GM23338 (cell line): ENCODE measurements at regions not wholly inside any gene's neighbourhood (a gene's known extent, or its start where the extent isn't known, plus 50 kb on each side); places are given as distances from the start of the nearest gene placed in this dataset.

Source experiments
- ATAC-seq: fragments of 200-7000 bp; cut with Tn5 transposase; 3 replicates; pipeline ENCODE4 v1.9.1; 2020
- DNase-seq: peaks from one replicate; pipeline ENCODE4 v3.0.0-alpha.2; 2015; ENCODE audit warnings: low spot score
- H2AFZ ChIP-seq: fragments of 200-600 bp; sonication (generic); 2 replicates; pipeline ENCODE4 v1.8.0; 2016; ENCODE audit warnings: antibody characterized with exemption, mild to moderate bottlenecking, moderate library complexity
- H3F3A ChIP-seq: fragments of 200-600 bp; sonication (generic); replicated peaks from 2 replicates; pipeline ENCODE4 v1.8.0; 2017; ENCODE audit warnings: antibody characterized with exemption, mixed run types, low read depth
- H3K27ac ChIP-seq: fragments of 200-600 bp; sonication (generic); 2 replicates; pipeline ENCODE4 v1.6.1; 2016; ENCODE audit warnings: low read depth
- H3K27me3 ChIP-seq: fragments of 200-600 bp; sonication (generic); 2 replicates; pipeline ENCODE4 v1.8.0; 2016; ENCODE audit warnings: mild to moderate bottlenecking, mixed run types, moderate library complexity; ENCODE audit not compliant: insufficient read depth
- H3K36me3 ChIP-seq: fragments of 200-600 bp; sonication (generic); 2 replicates; pipeline ENCODE4 v1.8.0; 2016; ENCODE audit warnings: mild to moderate bottlenecking; ENCODE audit not compliant: insufficient read depth
- H3K4me1 ChIP-seq: fragments of 200-600 bp; sonication (generic); 2 replicates; pipeline ENCODE4 v1.8.0; 2016; ENCODE audit warnings: mild to moderate bottlenecking, moderate library complexity; ENCODE audit not compliant: insufficient read depth
- H3K4me2 ChIP-seq: fragments of 200-600 bp; sonication (generic); 2 replicates; pipeline ENCODE4 v1.7.1; 2017; ENCODE audit warnings: mixed run types
- H3K4me3 ChIP-seq: fragments of 200-600 bp; sonication (generic); 2 replicates; pipeline ENCODE4 v1.6.1; 2016; ENCODE audit warnings: mixed run types
- H3K79me2 ChIP-seq: fragments of 200-600 bp; sonication (generic); replicated peaks from 2 replicates; pipeline ENCODE4 v1.8.0; 2017; ENCODE audit warnings: mild to moderate bottlenecking; ENCODE audit not compliant: insufficient read depth
- H3K9me2 ChIP-seq: fragments of 200-600 bp; sonication (generic); 2 replicates; pipeline ENCODE4 v1.8.0; 2017; ENCODE audit not compliant: insufficient read depth
- H4K20me1 ChIP-seq: fragments of 200-600 bp; sonication (generic); replicated peaks from 2 replicates; pipeline ENCODE4 v1.8.0; 2017; ENCODE audit warnings: mild to moderate bottlenecking; ENCODE audit not compliant: insufficient read depth
- H3K27ac Mint-ChIP-seq: 2 replicates; pipeline ENCODE4 v1.8.0; 2020; ENCODE audit warnings: inconsistent platforms, mild to moderate bottlenecking, moderate library complexity, mixed read lengths
- H3K27me3 Mint-ChIP-seq: 3 replicates; pipeline ENCODE4 v1.8.0; 2022; ENCODE audit warnings: low read depth, mild to moderate bottlenecking, moderate library complexity, mixed read lengths, inconsistent platforms; ENCODE audit not compliant: insufficient read depth, poor library complexity
- H3K36me3 Mint-ChIP-seq: 3 replicates; pipeline ENCODE4 v1.8.0; 2021; ENCODE audit warnings: low read depth, mild to moderate bottlenecking, inconsistent platforms, moderate library complexity, mixed read lengths
- H3K4me1 Mint-ChIP-seq: 3 replicates; pipeline ENCODE4 v1.8.0; 2020; ENCODE audit warnings: mild to moderate bottlenecking, inconsistent platforms, mixed read lengths
- H3K4me3 Mint-ChIP-seq: 3 replicates; pipeline ENCODE4 v1.8.0; 2021; ENCODE audit warnings: moderate library complexity, mild to moderate bottlenecking, inconsistent platforms, mixed read lengths
- H3K9me3 Mint-ChIP-seq: 3 replicates; pipeline ENCODE4 v1.8.0; 2020; ENCODE audit warnings: moderate library complexity, mild to moderate bottlenecking, inconsistent platforms, mixed read lengths
- CREB1 ChIP-seq: fragments of 250-450 bp; sonication (Bioruptor Pico); IDR thresholded peaks from 2 replicates; pipeline ENCODE4 v1.5.0; 2020; ENCODE audit warnings: low read depth, mild to moderate bottlenecking, moderate library complexity
- EZH2 ChIP-seq: fragments of 200-600 bp; sonication (generic); IDR thresholded peaks from one replicate; pipeline ENCODE4 v1.8.0; 2017; ENCODE audit warnings: antibody characterized with exemption, mild to moderate bottlenecking, low read depth; ENCODE audit not compliant: unreplicated experiment
- JUNB ChIP-seq: IDR thresholded peaks from one replicate; pipeline ENCODE4 v1.6.1; 2016; ENCODE audit warnings: antibody characterized with exemption; ENCODE audit not compliant: unreplicated experiment
- NANOG ChIP-seq: IDR thresholded peaks from 2 replicates; pipeline ENCODE4 v1.6.1; 2016; ENCODE audit warnings: antibody characterized with exemption, borderline replicate concordance
- POLR2AphosphoS5 ChIP-seq: IDR thresholded peaks from 2 replicates; pipeline ENCODE4 v1.6.1; 2016; ENCODE audit warnings: antibody characterized with exemption, low read depth
- STAT1 ChIP-seq: IDR thresholded peaks from one replicate; pipeline ENCODE4 v1.6.1; 2016; ENCODE audit warnings: antibody characterized with exemption; ENCODE audit not compliant: unreplicated experiment
- ZNF114 ChIP-seq: fragments of 250-450 bp; sonication (Bioruptor Pico); IDR thresholded peaks from 2 replicates; pipeline ENCODE4 v1.5.0; 2020; ENCODE audit warnings: mild to moderate bottlenecking, moderate library complexity
- ZNF331 ChIP-seq: fragments of 250-450 bp; sonication (Bioruptor Pico); IDR thresholded peaks from 2 replicates; pipeline ENCODE4 v1.5.0; 2020; ENCODE audit warnings: low read depth, mild to moderate bottlenecking, moderate library complexity
- TF ChIP-seq, protein P1 (sequence below), 2 experiments: fragments of 200-600 bp in 1 of 2; sonication (generic) in 1 of 2; conservative IDR thresholded peaks; 2 replicates each; pipeline versions ENCODE4 v1.5.1 to v1.6.1; 2016 to 2017; ENCODE audit warnings: antibody characterized with exemption in 2 of 2, low read depth in 2 of 2, mild to moderate bottlenecking in 2 of 2, moderate library complexity in 1 of 2
- TF ChIP-seq, protein P2 (sequence below): IDR thresholded peaks from one replicate; pipeline ENCODE4 v1.6.1; 2018; ENCODE audit warnings: antibody characterized with exemption; ENCODE audit not compliant: unreplicated experiment
- TF ChIP-seq, protein P3 (sequence below): IDR thresholded peaks from 2 replicates; pipeline ENCODE4 v1.6.1; 2016; ENCODE audit warnings: antibody characterized with exemption
- TF ChIP-seq, protein P4 (sequence below): fragments of 250-450 bp; sonication (Bioruptor Pico); IDR thresholded peaks from 2 replicates; pipeline ENCODE4 v1.5.0; 2020; ENCODE audit warnings: mild to moderate bottlenecking, moderate library complexity

DNA sequence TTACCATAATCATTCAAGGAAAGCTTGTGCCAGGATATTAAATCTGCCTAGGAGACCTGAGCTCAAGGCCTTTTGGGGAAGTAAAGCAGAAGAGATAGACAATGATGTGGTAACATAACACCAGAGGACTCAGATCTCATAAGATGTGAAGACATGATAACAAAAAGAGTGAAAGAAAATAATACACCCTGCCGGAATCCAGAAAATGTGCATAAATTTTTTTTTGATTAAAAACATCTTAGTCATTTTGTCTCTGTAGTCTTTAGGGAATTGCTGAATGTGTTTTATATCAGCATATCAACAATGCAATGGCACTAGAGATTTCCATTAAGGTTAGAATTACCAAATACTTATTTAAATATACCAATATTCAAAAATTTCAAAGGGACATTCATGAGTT lies 326.8 kb upstream of the ROBO1 start:
- no peak for ATAC-seq
- TF ChIP-seq ZNF114 (CRISPR knock-in tag) (no peak), ZNF331 (CRISPR knock-in tag) (no peak), STAT1 (no peak), CREB1 (CRISPR knock-in tag) (no peak), JUNB (no peak), POLR2AphosphoS5 (no peak), NANOG (no peak), EZH2 (no peak)
- TF ChIP-seq, protein P1, sequence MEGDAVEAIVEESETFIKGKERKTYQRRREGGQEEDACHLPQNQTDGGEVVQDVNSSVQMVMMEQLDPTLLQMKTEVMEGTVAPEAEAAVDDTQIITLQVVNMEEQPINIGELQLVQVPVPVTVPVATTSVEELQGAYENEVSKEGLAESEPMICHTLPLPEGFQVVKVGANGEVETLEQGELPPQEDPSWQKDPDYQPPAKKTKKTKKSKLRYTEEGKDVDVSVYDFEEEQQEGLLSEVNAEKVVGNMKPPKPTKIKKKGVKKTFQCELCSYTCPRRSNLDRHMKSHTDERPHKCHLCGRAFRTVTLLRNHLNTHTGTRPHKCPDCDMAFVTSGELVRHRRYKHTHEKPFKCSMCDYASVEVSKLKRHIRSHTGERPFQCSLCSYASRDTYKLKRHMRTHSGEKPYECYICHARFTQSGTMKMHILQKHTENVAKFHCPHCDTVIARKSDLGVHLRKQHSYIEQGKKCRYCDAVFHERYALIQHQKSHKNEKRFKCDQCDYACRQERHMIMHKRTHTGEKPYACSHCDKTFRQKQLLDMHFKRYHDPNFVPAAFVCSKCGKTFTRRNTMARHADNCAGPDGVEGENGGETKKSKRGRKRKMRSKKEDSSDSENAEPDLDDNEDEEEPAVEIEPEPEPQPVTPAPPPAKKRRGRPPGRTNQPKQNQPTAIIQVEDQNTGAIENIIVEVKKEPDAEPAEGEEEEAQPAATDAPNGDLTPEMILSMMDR (conservative IDR thresholded peaks at IDR 0.05; ENCODE audit: low read depth in 2 of 2): no peak
- TF ChIP-seq, protein P2, sequence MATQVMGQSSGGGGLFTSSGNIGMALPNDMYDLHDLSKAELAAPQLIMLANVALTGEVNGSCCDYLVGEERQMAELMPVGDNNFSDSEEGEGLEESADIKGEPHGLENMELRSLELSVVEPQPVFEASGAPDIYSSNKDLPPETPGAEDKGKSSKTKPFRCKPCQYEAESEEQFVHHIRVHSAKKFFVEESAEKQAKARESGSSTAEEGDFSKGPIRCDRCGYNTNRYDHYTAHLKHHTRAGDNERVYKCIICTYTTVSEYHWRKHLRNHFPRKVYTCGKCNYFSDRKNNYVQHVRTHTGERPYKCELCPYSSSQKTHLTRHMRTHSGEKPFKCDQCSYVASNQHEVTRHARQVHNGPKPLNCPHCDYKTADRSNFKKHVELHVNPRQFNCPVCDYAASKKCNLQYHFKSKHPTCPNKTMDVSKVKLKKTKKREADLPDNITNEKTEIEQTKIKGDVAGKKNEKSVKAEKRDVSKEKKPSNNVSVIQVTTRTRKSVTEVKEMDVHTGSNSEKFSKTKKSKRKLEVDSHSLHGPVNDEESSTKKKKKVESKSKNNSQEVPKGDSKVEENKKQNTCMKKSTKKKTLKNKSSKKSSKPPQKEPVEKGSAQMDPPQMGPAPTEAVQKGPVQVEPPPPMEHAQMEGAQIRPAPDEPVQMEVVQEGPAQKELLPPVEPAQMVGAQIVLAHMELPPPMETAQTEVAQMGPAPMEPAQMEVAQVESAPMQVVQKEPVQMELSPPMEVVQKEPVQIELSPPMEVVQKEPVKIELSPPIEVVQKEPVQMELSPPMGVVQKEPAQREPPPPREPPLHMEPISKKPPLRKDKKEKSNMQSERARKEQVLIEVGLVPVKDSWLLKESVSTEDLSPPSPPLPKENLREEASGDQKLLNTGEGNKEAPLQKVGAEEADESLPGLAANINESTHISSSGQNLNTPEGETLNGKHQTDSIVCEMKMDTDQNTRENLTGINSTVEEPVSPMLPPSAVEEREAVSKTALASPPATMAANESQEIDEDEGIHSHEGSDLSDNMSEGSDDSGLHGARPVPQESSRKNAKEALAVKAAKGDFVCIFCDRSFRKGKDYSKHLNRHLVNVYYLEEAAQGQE: no peak
- TF ChIP-seq, protein P3, sequence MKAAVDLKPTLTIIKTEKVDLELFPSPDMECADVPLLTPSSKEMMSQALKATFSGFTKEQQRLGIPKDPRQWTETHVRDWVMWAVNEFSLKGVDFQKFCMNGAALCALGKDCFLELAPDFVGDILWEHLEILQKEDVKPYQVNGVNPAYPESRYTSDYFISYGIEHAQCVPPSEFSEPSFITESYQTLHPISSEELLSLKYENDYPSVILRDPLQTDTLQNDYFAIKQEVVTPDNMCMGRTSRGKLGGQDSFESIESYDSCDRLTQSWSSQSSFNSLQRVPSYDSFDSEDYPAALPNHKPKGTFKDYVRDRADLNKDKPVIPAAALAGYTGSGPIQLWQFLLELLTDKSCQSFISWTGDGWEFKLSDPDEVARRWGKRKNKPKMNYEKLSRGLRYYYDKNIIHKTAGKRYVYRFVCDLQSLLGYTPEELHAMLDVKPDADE: no peak
- TF ChIP-seq, protein P4, sequence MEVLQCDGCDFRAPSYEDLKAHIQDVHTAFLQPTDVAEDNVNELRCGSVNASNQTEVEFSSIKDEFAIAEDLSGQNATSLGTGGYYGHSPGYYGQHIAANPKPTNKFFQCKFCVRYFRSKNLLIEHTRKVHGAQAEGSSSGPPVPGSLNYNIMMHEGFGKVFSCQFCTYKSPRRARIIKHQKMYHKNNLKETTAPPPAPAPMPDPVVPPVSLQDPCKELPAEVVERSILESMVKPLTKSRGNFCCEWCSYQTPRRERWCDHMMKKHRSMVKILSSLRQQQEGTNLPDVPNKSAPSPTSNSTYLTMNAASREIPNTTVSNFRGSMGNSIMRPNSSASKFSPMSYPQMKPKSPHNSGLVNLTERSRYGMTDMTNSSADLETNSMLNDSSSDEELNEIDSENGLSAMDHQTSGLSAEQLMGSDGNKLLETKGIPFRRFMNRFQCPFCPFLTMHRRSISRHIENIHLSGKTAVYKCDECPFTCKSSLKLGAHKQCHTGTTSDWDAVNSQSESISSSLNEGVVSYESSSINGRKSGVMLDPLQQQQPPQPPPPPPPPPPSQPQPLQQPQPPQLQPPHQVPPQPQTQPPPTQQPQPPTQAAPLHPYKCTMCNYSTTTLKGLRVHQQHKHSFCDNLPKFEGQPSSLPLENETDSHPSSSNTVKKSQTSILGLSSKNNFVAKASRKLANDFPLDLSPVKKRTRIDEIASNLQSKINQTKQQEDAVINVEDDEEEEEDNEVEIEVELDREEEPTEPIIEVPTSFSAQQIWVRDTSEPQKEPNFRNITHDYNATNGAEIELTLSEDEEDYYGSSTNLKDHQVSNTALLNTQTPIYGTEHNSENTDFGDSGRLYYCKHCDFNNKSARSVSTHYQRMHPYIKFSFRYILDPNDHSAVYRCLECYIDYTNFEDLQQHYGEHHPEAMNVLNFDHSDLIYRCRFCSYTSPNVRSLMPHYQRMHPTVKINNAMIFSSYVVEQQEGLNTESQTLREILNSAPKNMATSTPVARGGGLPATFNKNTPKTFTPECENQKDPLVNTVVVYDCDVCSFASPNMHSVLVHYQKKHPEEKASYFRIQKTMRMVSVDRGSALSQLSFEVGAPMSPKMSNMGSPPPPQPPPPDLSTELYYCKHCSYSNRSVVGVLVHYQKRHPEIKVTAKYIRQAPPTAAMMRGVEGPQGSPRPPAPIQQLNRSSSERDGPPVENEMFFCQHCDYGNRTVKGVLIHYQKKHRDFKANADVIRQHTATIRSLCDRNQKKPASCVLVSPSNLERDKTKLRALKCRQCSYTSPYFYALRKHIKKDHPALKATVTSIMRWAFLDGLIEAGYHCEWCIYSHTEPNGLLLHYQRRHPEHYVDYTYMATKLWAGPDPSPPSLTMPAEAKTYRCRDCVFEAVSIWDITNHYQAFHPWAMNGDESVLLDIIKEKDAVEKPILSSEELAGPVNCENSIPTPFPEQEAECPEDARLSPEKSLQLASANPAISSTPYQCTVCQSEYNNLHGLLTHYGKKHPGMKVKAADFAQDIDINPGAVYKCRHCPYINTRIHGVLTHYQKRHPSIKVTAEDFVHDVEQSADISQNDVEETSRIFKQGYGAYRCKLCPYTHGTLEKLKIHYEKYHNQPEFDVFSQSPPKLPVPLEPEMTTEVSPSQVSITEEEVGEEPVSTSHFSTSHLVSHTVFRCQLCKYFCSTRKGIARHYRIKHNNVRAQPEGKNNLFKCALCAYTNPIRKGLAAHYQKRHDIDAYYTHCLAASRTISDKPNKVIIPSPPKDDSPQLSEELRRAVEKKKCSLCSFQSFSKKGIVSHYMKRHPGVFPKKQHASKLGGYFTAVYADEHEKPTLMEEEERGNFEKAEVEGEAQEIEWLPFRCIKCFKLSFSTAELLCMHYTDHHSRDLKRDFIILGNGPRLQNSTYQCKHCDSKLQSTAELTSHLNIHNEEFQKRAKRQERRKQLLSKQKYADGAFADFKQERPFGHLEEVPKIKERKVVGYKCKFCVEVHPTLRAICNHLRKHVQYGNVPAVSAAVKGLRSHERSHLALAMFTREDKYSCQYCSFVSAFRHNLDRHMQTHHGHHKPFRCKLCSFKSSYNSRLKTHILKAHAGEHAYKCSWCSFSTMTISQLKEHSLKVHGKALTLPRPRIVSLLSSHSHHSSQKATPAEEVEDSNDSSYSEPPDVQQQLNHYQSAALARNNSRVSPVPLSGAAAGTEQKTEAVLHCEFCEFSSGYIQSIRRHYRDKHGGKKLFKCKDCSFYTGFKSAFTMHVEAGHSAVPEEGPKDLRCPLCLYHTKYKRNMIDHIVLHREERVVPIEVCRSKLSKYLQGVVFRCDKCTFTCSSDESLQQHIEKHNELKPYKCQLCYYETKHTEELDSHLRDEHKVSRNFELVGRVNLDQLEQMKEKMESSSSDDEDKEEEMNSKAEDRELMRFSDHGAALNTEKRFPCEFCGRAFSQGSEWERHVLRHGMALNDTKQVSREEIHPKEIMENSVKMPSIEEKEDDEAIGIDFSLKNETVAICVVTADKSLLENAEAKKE: no peak

More for the DNA sequence above, 326.8 kb upstream of the ROBO1 start:
- H3K9me3 Mint-ChIP-seq: no peaks in the 10 kb centered on the region
- Histone ChIP-seq H3K36me3 (no peaks in the 10 kb centered on the region), H3K79me2 (no peaks in the 10 kb centered on the region), H3K4me3 (no peak overlapping the region), H4K20me1 (no peaks in the 10 kb centered on the region), H2AFZ (no peak overlapping the region), H3K27ac (no peak overlapping the region), H3F3A (no peaks in the 10 kb centered on the region), H3K27me3 (no peaks in the 10 kb centered on the region), H3K9me2 (no peaks in the 10 kb centered on the region), H3K4me2 (no peak overlapping the region), H3K4me1 (no peaks in the 10 kb centered on the region)
- no peak overlapping the region for H3K27ac Mint-ChIP-seq
- H3K4me3 Mint-ChIP-seq: no peak overlapping the region
- peaks cover 5% of the 10 kb centered on the region; the same call in 2 of the 3 replicates for H3K4me1 Mint-ChIP-seq
- H3K27me3 Mint-ChIP-seq: peaks cover 2% of the 10 kb centered on the region
- no peak for DNase-seq
- H3K36me3 Mint-ChIP-seq: no peaks in the 10 kb centered on the region
